Breast epithelium (tissue), 4 donors: ENCODE measurements at regions not wholly inside any gene's neighbourhood (a gene's known extent, or its start where the extent isn't known, plus 50 kb on each side); places are given as distances from the start of the nearest gene placed in this dataset.

Source experiments
- DNase-seq, 2 donors: peaks; one replicate each; pipeline ENCODE4 v3.0.0-alpha.2; 2019; ENCODE audit warnings: low spot score in 2 of 2
- H3K27ac ChIP-seq, 2 donors: fragments of 200-600 bp; sonication (generic) in 1 of 2; one replicate each; pipeline ENCODE4 v1.5.1; 2016 to 2019; ENCODE audit warnings: mild to moderate bottlenecking in 1 of 2
- H3K27me3 ChIP-seq, 2 donors: fragments of 200-600 bp; sonication (generic) in 1 of 2; one replicate each; pipeline versions ENCODE4 v1.5.1 to v1.6.0; 2017 to 2019; ENCODE audit warnings: control low read depth in 1 of 2, mild to moderate bottlenecking in 1 of 2
- H3K36me3 ChIP-seq: fragments of 200-600 bp; one replicate; pipeline ENCODE4 v1.5.1; 2019
- H3K4me1 ChIP-seq, 2 donors: fragments of 200-600 bp; sonication (generic); one replicate each; pipeline ENCODE4 v1.5.1; 2016 to 2019; ENCODE audit warnings: control low read depth in 1 of 2
- H3K4me3 ChIP-seq, 3 donors: fragments of 200-600 bp; sonication (generic); 1 replicate in 2 of 3; 2 replicates in 1 of 3; pipeline ENCODE4 v1.5.1; 2016 to 2019; ENCODE audit warnings: mild to moderate bottlenecking in 3 of 3, moderate library complexity in 2 of 3
- H3K9me3 ChIP-seq, 2 donors: fragments of 200-600 bp; sonication (generic) in 1 of 2; one replicate each; pipeline ENCODE4 v1.5.1; 2016 to 2019; ENCODE audit warnings: control low read depth in 1 of 2
- POLR2A ChIP-seq: fragments of 450-650 bp; IDR thresholded peaks from one replicate; pipeline ENCODE4 v1.6.1; 2016; ENCODE audit warnings: antibody characterized with exemption, mild to moderate bottlenecking, moderate library complexity
- POLR2AphosphoS5 ChIP-seq, 3 donors: sonication (generic); formaldehyde crosslinking; IDR thresholded peaks; one replicate each; pipeline ENCODE4 v1.6.1; 2017; ENCODE audit warnings: antibody characterized with exemption in 3 of 3
- intact Hi-C: fragments of 100-400 bp; cut with DNase I; formaldehyde crosslinking; loops from one replicate; pipeline ENCODE4 v1.15.1; 2023; ENCODE audit warnings: low total_unique reads
- TF ChIP-seq, protein P1 (sequence below), 3 donors: fragments of 450-650 bp; IDR thresholded peaks; one replicate each; pipeline ENCODE4 v1.5.1; 2016 to 2017; ENCODE audit warnings: antibody characterized with exemption in 3 of 3, mild to moderate bottlenecking in 3 of 3, moderate library complexity in 3 of 3

DNA sequence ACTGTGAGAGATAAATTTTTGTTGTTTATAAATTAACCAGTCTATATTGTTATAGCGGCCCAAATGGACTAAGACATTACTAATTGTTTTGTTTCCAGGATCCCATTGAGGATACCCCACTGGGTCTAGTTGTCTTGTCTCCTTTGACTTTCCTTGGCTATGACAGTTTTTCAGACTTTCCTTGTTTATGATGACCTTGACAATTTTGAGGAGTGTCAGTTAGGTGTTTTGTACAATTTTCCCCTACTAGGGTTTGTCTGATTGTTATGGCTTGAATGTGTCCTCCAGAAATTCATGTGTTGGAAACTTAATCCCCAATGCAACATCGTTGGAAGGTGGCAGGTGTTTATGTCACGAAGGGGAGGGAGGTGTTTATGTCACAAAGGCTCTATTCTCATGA, 89.6 kb upstream of the PITX2 start:
- intact Hi-C loops = no loop called here
- H3K9me3 ChIP-seq = no peaks in the 10 kb centered on the region
- no peak for TF ChIP-seq POLR2AphosphoS5 (IDR thresholded peaks at IDR 0.05)
- TF ChIP-seq, protein P1, sequence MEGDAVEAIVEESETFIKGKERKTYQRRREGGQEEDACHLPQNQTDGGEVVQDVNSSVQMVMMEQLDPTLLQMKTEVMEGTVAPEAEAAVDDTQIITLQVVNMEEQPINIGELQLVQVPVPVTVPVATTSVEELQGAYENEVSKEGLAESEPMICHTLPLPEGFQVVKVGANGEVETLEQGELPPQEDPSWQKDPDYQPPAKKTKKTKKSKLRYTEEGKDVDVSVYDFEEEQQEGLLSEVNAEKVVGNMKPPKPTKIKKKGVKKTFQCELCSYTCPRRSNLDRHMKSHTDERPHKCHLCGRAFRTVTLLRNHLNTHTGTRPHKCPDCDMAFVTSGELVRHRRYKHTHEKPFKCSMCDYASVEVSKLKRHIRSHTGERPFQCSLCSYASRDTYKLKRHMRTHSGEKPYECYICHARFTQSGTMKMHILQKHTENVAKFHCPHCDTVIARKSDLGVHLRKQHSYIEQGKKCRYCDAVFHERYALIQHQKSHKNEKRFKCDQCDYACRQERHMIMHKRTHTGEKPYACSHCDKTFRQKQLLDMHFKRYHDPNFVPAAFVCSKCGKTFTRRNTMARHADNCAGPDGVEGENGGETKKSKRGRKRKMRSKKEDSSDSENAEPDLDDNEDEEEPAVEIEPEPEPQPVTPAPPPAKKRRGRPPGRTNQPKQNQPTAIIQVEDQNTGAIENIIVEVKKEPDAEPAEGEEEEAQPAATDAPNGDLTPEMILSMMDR (IDR thresholded peaks at IDR 0.05) = no peak
- H3K36me3 ChIP-seq = no peaks in the 10 kb centered on the region
- H3K4me3 ChIP-seq = no peak overlapping the region
- no peak overlapping the region for H3K27ac ChIP-seq
- DNase-seq = no peak
- no peaks in the 10 kb centered on the region for H3K27me3 ChIP-seq
- H3K4me1 ChIP-seq = no peaks in the 10 kb centered on the region

DNA sequence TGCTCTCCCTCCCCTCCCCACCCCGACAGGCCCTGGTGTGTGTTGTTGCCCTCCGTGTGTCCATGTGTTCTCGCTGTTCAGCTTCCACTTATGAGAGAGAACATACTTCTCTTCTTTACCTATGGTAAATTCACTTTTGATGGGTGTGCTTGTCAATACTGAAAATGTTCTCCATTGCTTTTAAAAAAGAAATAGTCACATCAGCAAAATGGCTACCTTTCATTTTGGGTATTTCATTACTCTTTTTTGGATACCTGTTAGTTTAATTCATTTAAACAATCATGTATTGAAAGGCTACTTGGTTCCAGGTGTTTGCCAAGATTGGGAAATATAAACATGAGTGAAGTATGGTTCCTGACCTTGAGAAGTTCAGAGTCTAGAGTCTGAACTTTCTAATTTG, 107.4 kb upstream of the PITX2 start:
- Histone ChIP-seq H3K4me1 (no peaks in the 10 kb centered on the region), H3K27me3 (no peaks in the 10 kb centered on the region), H3K36me3 (no peaks in the 10 kb centered on the region), H3K27ac (no peak overlapping the region), H3K9me3 (no peaks in the 10 kb centered on the region), H3K4me3 (no peak overlapping the region)
- TF ChIP-seq POLR2AphosphoS5 (IDR thresholded peaks at IDR 0.05) (no peak), POLR2A (no peak)
- TF ChIP-seq, protein P1 (IDR thresholded peaks at IDR 0.05) = no peak
- DNase-seq = no peak
- intact Hi-C loops = no loop called here

DNA sequence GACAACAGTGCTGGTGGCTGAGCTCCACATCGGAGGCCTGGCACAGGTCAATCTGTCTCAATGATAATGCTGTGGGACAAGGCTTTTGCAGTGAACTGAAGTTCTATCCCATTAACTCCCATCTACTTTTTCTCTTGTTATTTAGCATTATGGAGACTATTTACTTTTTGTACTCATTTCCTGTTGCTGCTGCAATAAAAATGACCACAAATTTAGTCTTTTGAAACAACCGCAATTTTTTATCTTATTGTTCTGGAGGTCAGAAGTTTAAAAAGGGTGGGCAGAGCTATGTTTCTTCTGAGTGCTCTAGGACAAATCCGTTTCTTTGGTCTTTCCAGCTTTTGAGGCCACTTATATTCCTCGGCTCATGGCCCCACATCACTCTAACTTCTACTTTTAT, 111.0 kb upstream of the PITX2 start:
- intact Hi-C loops = no loop called here
- no peaks in the 10 kb centered on the region for H3K9me3 ChIP-seq
- H3K4me3 ChIP-seq = no peak overlapping the region
- H3K4me1 ChIP-seq = no peaks in the 10 kb centered on the region
- no peak for DNase-seq
- H3K27ac ChIP-seq = no peak overlapping the region
- no peaks in the 10 kb centered on the region for H3K27me3 ChIP-seq
- H3K36me3 ChIP-seq = no peaks in the 10 kb centered on the region
- TF ChIP-seq, protein P1 (IDR thresholded peaks at IDR 0.05) = no peak
- TF ChIP-seq POLR2AphosphoS5 (IDR thresholded peaks at IDR 0.05) = no peak
- TF ChIP-seq POLR2A = no peak

DNA sequence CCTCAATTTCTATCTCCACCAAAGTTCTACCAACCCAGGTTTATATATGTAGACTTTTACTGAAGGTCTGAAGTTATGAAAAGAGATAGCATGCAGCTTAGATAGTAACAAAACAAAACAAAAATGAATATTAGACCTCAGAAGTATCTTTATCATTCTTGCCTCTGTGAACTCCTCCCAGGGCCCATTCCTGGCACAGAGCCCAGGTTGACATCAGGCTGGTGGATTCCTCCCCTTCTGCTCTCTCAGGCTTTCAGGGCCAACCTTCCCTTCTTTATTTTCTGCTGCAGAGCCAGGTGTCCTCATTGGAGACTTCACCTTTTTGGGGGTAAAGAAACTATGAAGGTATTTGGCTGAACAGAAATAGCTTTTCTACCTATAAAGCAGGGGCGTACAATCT, 112.8 kb upstream of the PITX2 start:
- Histone ChIP-seq H3K4me3 (no peak overlapping the region), H3K9me3 (no peaks in the 10 kb centered on the region), H3K4me1 (no peaks in the 10 kb centered on the region), H3K36me3 (no peaks in the 10 kb centered on the region), H3K27me3 (no peaks in the 10 kb centered on the region), H3K27ac (no peak overlapping the region)
- TF ChIP-seq POLR2A = no peak
- TF ChIP-seq, protein P1 (IDR thresholded peaks at IDR 0.05) = no peak
- no peak for TF ChIP-seq POLR2AphosphoS5 (IDR thresholded peaks at IDR 0.05)
- intact Hi-C loops = no loop called here
- DNase-seq = no peak

DNA sequence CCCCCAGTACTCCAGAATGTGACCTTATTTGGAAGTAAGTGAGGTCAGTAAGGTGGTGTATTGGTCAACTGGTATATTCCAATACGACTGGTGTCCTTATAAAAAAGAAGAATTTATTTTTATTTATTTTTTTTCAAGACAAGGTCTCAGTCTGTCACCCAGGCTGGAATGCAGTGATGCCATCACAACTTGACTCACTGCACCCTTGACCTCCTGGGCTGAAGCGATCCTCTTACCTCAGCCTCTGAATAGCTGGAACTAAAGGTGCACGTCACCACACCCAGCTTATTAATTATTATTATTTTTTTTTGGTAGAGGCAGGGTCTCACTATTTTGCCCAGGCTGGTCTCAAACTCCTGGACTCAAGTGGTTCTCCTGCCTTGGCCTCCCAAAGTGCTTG, 115.1 kb upstream of the PITX2 start:
- no peaks in the 10 kb centered on the region for H3K36me3 ChIP-seq
- intact Hi-C loops = no loop called here
- no peaks in the 10 kb centered on the region for H3K27me3 ChIP-seq
- no peak overlapping the region for H3K27ac ChIP-seq
- DNase-seq = no peak
- H3K4me3 ChIP-seq = no peak overlapping the region
- no peaks in the 10 kb centered on the region for H3K4me1 ChIP-seq
- no peaks in the 10 kb centered on the region for H3K9me3 ChIP-seq
- no peak for TF ChIP-seq POLR2AphosphoS5 (IDR thresholded peaks at IDR 0.05)
- no peak for TF ChIP-seq POLR2A
- TF ChIP-seq, protein P1 (IDR thresholded peaks at IDR 0.05) = no peak
